CD14-positive monocyte (primary cell): ENCODE measurements at regions not wholly inside any gene's neighbourhood (a gene's known extent, or its start where the extent isn't known, plus 50 kb on each side); places are given as distances from the start of the nearest gene placed in this dataset.

Source experiments
- DNase-seq, 3 donors: peaks; one replicate each; pipeline ENCODE4 v3.0.0-alpha.2; 2011 to 2022
- H2AFZ ChIP-seq: 2 replicates; pipeline ENCODE4 v1.6.0; 2012; ENCODE audit warnings: mild to moderate bottlenecking, low read depth, low read length, inconsistent platforms; ENCODE audit not compliant: insufficient read depth, poor library complexity, severe bottlenecking
- H3K27ac ChIP-seq, 2 donors: 1 replicate in 1 of 2; 2 replicates in 1 of 2; pipeline ENCODE4 v1.5.1; 2012 to 2013; ENCODE audit warnings: low read length in 2 of 2, control low read depth in 1 of 2, inconsistent platforms in 1 of 2, low read depth in 1 of 2, mild to moderate bottlenecking in 1 of 2
- H3K27me3 ChIP-seq, 2 donors: one replicate each; pipeline versions ENCODE4 v1.6.0 to v1.6.1; 2011 to 2013; ENCODE audit warnings: low read length in 2 of 2; ENCODE audit not compliant: control insufficient read depth in 2 of 2, insufficient read depth in 2 of 2
- H3K36me3 ChIP-seq, 2 donors: replicated peaks in 1 of 2; 1 replicate in 1 of 2; 2 replicates in 1 of 2; pipeline versions ENCODE4 v1.5.1 to v1.6.1; 2012 to 2013; ENCODE audit warnings: low read length in 2 of 2, control low read depth in 1 of 2, inconsistent platforms in 1 of 2, mild to moderate bottlenecking in 1 of 2; ENCODE audit not compliant: insufficient read depth in 2 of 2, control insufficient read depth in 1 of 2
- H3K4me1 ChIP-seq, 2 donors: 1 replicate in 1 of 2; 2 replicates in 1 of 2; pipeline versions ENCODE4 v1.5.1 to v1.6.1; 2012 to 2013; ENCODE audit warnings: low read length in 2 of 2, control low read depth in 1 of 2, inconsistent platforms in 1 of 2, mild to moderate bottlenecking in 1 of 2, moderate library complexity in 1 of 2; ENCODE audit not compliant: insufficient read depth in 2 of 2, control insufficient read depth in 1 of 2
- H3K4me2 ChIP-seq: replicated peaks from 2 replicates; pipeline ENCODE3; 2012; ENCODE audit warnings: low read length, moderate library complexity, mild to moderate bottlenecking; ENCODE audit not compliant: poor library complexity, severe bottlenecking; ENCODE audit errors: extremely low read depth
- H3K4me3 ChIP-seq, 3 experiments: fragments of 200-600 bp in 1 of 3; sonication (generic) in 1 of 3; replicated peaks in 1 of 3; 1 replicate in 2 of 3; 2 replicates in 1 of 3; pipeline ENCODE4 v1.5.1; 2011 to 2013; ENCODE audit warnings: low read length in 3 of 3, mild to moderate bottlenecking in 3 of 3, control low read depth in 2 of 3, low read depth in 2 of 3, inconsistent platforms in 1 of 3, moderate library complexity in 1 of 3
- H3K79me2 ChIP-seq: 2 replicates; pipeline ENCODE4 v1.6.0; 2012; ENCODE audit warnings: mild to moderate bottlenecking, control low read depth, inconsistent platforms, low read length, moderate library complexity; ENCODE audit not compliant: insufficient read depth
- H3K9ac ChIP-seq: 2 replicates; pipeline ENCODE4 v1.6.0; 2017; ENCODE audit warnings: low read length, mild to moderate bottlenecking; ENCODE audit not compliant: insufficient read depth, poor library complexity, severe bottlenecking
- H3K9me3 ChIP-seq, 2 donors: replicated peaks in 1 of 2; 1 replicate in 1 of 2; 2 replicates in 1 of 2; pipeline versions ENCODE4 v1.5.1 to v1.6.1; 2012 to 2013; ENCODE audit warnings: low read length in 2 of 2, control low read depth in 1 of 2; ENCODE audit not compliant: control insufficient read depth in 1 of 2, insufficient read depth in 1 of 2
- H4K20me1 ChIP-seq: 2 replicates; pipeline ENCODE4 v1.6.0; 2012; ENCODE audit warnings: mild to moderate bottlenecking, low read length, control low read depth, moderate library complexity; ENCODE audit not compliant: insufficient read depth
- H3K27ac Mint-ChIP-seq, 7 donors: one replicate each; pipeline ENCODE4 v1.8.0; 2020; ENCODE audit warnings: mild to moderate bottlenecking in 7 of 7, mixed read lengths in 7 of 7, moderate library complexity in 6 of 7, inconsistent platforms in 2 of 7
- H3K27me3 Mint-ChIP-seq, 3 donors: one replicate each; pipeline ENCODE4 v1.8.0; 2021 to 2022; ENCODE audit warnings: low read depth in 3 of 3, mild to moderate bottlenecking in 3 of 3, mixed read lengths in 3 of 3, moderate library complexity in 3 of 3, inconsistent platforms in 1 of 3
- H3K36me3 Mint-ChIP-seq, 2 donors: one replicate each; pipeline ENCODE4 v1.8.0; 2020; ENCODE audit warnings: mixed read lengths in 2 of 2, inconsistent platforms in 1 of 2, mild to moderate bottlenecking in 1 of 2
- H3K4me1 Mint-ChIP-seq: one replicate; pipeline ENCODE4 v1.8.0; 2020; ENCODE audit warnings: mild to moderate bottlenecking, mixed read lengths
- H3K4me3 Mint-ChIP-seq, 2 donors: one replicate each; pipeline ENCODE4 v1.8.0; 2020; ENCODE audit warnings: mild to moderate bottlenecking in 2 of 2, mixed read lengths in 2 of 2, moderate library complexity in 1 of 2
- H3K9me3 Mint-ChIP-seq, 7 donors: one replicate each; pipeline ENCODE4 v1.8.0; 2020 to 2022; ENCODE audit warnings: mixed read lengths in 7 of 7, mild to moderate bottlenecking in 6 of 7, moderate library complexity in 6 of 7, inconsistent platforms in 2 of 7
- WGBS: methylation state at CpG from one replicate; pipeline ENCODE4 v1.1.5; 2013; ENCODE audit warnings: missing lambda C conversion rate; ENCODE audit not compliant: insufficient coverage; 5-methylcytosine and 5-hydroxymethylcytosine counted together
- intact Hi-C, 2 donors: fragments of 100-400 bp; cut with micrococcal nuclease; formaldehyde crosslinking; loops; one replicate each; pipeline versions ENCODE4 v1.15.0 to v1.15.1; 2023
- TF ChIP-seq, protein P1 (sequence below): fragments of 200-600 bp; IDR thresholded peaks from one replicate; pipeline ENCODE4 v1.8.0; 2022; ENCODE audit warnings: antibody characterized with exemption, mild to moderate bottlenecking

DNA sequence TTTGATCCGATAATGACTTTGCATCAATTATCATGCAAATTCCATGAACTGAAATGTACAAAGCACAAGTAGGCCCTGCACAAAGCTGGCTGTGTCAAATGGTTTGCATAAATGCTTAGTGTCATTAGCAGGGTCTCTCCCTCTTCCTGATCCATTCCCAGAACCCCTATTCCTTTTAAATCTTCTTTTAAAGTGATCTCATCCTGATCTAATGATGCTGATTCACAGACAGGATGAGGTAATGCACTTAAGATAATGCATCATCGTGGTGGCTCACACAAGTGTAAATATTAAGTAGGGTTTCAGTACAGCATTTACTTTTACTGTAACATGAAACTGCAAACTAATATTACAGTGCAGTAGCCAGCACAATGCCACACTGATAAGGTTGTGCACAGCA lies 304.8 kb upstream of the SOX11 start:
- TF ChIP-seq, protein P1, sequence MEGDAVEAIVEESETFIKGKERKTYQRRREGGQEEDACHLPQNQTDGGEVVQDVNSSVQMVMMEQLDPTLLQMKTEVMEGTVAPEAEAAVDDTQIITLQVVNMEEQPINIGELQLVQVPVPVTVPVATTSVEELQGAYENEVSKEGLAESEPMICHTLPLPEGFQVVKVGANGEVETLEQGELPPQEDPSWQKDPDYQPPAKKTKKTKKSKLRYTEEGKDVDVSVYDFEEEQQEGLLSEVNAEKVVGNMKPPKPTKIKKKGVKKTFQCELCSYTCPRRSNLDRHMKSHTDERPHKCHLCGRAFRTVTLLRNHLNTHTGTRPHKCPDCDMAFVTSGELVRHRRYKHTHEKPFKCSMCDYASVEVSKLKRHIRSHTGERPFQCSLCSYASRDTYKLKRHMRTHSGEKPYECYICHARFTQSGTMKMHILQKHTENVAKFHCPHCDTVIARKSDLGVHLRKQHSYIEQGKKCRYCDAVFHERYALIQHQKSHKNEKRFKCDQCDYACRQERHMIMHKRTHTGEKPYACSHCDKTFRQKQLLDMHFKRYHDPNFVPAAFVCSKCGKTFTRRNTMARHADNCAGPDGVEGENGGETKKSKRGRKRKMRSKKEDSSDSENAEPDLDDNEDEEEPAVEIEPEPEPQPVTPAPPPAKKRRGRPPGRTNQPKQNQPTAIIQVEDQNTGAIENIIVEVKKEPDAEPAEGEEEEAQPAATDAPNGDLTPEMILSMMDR: no peak
- Histone ChIP-seq H3K4me3 (no peak overlapping the region), H3K79me2 (no peaks in the 10 kb centered on the region), H3K4me1 (no peaks in the 10 kb centered on the region), H3K36me3 (no peaks in the 10 kb centered on the region), H3K9ac (no peak overlapping the region), H3K27ac (no peak overlapping the region), H3K27me3 (no peaks in the 10 kb centered on the region), H3K9me3 (peaks cover 0 to 7% of the 10 kb centered on the region in 2 donors), H3K4me2 (no peak overlapping the region), H2AFZ (no peak overlapping the region), H4K20me1 (no peaks in the 10 kb centered on the region)
- H3K27me3 Mint-ChIP-seq: peaks cover 0 to 2% (median 2%) of the 10 kb centered on the region in 3 donors
- no peak for DNase-seq
- no peaks in the 10 kb centered on the region for H3K4me1 Mint-ChIP-seq
- H3K9me3 Mint-ChIP-seq: peaks cover 0 to 6% (median 3%) of the 10 kb centered on the region in 7 donors
- WGBS: no CpG with 5 or more reads among the region's 2 CpGs
- no peak overlapping the region for H3K27ac Mint-ChIP-seq
- no peak overlapping the region for H3K4me3 Mint-ChIP-seq
- no peaks in the 10 kb centered on the region for H3K36me3 Mint-ChIP-seq
- intact Hi-C loops: no loop called here

DNA sequence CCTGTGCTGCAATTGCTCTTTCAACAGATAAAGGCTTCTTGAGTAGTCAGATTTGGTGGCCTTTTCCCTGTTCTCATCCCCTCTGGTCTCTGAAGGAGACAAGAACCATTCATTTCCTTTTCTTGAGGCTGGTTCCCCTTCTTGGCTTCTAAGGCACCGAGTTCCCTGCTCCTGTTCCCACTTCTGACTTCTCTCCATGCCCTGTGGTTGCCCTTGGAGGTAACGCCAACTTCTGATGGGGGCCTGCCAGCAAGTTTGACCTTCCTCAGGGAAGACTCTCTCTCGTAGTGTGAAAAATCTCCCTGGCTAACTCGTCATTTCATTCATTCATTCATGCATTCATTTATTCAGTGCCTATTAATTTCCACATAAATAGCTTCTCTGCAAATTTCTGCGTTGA lies 302.4 kb upstream of the SOX11 start:
- no peak overlapping the region for H3K9ac ChIP-seq
- H3K79me2 ChIP-seq: no peaks in the 10 kb centered on the region
- no peaks in the 10 kb centered on the region for H3K27me3 ChIP-seq
- H3K9me3 ChIP-seq: peaks cover 0 to 5% of the 10 kb centered on the region in 2 donors
- no peak overlapping the region for H3K4me2 ChIP-seq
- intact Hi-C loops: no loop called here
- H3K4me3 ChIP-seq: no peak overlapping the region
- no peak overlapping the region for H3K27ac Mint-ChIP-seq
- no peak overlapping the region for H3K4me3 Mint-ChIP-seq
- H3K27ac ChIP-seq: no peak overlapping the region
- no peaks in the 10 kb centered on the region for H3K4me1 ChIP-seq
- H3K9me3 Mint-ChIP-seq: peaks cover 0 to 6% (median 3%) of the 10 kb centered on the region in 7 donors
- TF ChIP-seq, protein P1: no peak
- no peaks in the 10 kb centered on the region for H4K20me1 ChIP-seq
- H3K36me3 ChIP-seq: no peaks in the 10 kb centered on the region
- 58% methylated on average over 4 of the region's 5 CpGs for WGBS
- no peaks in the 10 kb centered on the region for H3K4me1 Mint-ChIP-seq
- H2AFZ ChIP-seq: no peak overlapping the region
- DNase-seq: no peak
- H3K27me3 Mint-ChIP-seq: peaks cover 0 to 2% (median 2%) of the 10 kb centered on the region in 3 donors
- no peaks in the 10 kb centered on the region for H3K36me3 Mint-ChIP-seq
